HCT116 (cell line): ENCODE measurements at regions not wholly inside any gene's neighbourhood (a gene's known extent, or its start where the extent isn't known, plus 50 kb on each side); places are given as distances from the start of the nearest gene placed in this dataset.

Experiments used
- ATAC-seq: fragments of 200-7000 bp; cut with Tn5 transposase; 2 replicates; pipeline ENCODE4 v1.9.1; 2020; ENCODE audit warnings: mild to moderate bottlenecking, moderate library complexity
- BruUV-seq: library from RNA; stranded (reverse); fragments of 400-500 nt; replicated peaks from 2 replicates; lab custom pipeline; 2021; lab: Mats Ljungman, UMichigan
- CTCF ChIA-PET: fragments of 300-600 bp; sonication (Branson Sonifier 250); formaldehyde crosslinking; loops from one replicate; lab custom pipeline; 2021; ENCODE audit warnings: antibody characterized with exemption; lab: Charles Lee
- POLR2A ChIA-PET: fragments of 300-600, 350-600 bp; sonication (Branson Sonifier 250); formaldehyde crosslinking; loops from one replicate; lab custom pipeline; 2021; ENCODE audit warnings: antibody characterized with exemption; lab: Charles Lee
- RAD21 ChIA-PET, 2 experiments: fragments of 300-600 bp; sonication (Branson Sonifier 250); formaldehyde crosslinking; loops; one replicate each; lab custom pipeline; 2023; ENCODE audit warnings: low total read pairs in 2 of 2; ENCODE audit not compliant: uncharacterized antibody in 2 of 2, unreplicated experiment in 2 of 2, low non-redundant PET in 1 of 2; lab: Charles Lee
- DNase-seq: peaks from one replicate; pipeline ENCODE4 v3.0.0-alpha.2; 2010; ENCODE audit warnings: low read depth, low spot score
- H2AFZ ChIP-seq: fragments of 200-600 bp; shearing (Covaris generic), sonication (generic); 2 replicates; pipeline ENCODE4 v1.6.1; 2017; ENCODE audit warnings: low read depth, mixed run types, mixed read lengths, antibody characterized with exemption, low read length; ENCODE audit not compliant: poor library complexity, severe bottlenecking
- H3K27ac ChIP-seq: 2 replicates; pipeline ENCODE4 v1.5.1; 2012; ENCODE audit warnings: low read depth, low read length
- H3K27me3 ChIP-seq: fragments of 200-600 bp; sonication (generic); 2 replicates; pipeline ENCODE4 v1.6.1; 2016; ENCODE audit warnings: mixed run types, low read length, mixed read lengths; ENCODE audit not compliant: insufficient read depth
- H3K36me3 ChIP-seq, 2 experiments: fragments of 200-500 bp in 1 of 2; fragments of 200-600 bp in 1 of 2; sonication (Bioruptor generic) in 1 of 2; sonication (generic) in 1 of 2; 2 replicates each; pipeline versions ENCODE4 v1.5.1 to v1.6.1; 2014 to 2016; ENCODE audit warnings: low read length in 2 of 2, inconsistent platforms in 1 of 2, mixed read lengths in 1 of 2, mixed run types in 1 of 2; ENCODE audit not compliant: insufficient read depth in 2 of 2, control insufficient read depth in 1 of 2
- H3K4me1 ChIP-seq, 2 experiments: fragments of 200-600 bp in 1 of 2; sonication (generic) in 1 of 2; 2 replicates each; pipeline versions ENCODE4 v1.5.1 to v1.6.1; 2012 to 2017; ENCODE audit warnings: low read length in 2 of 2, inconsistent platforms in 1 of 2, mild to moderate bottlenecking in 1 of 2, mixed read lengths in 1 of 2, mixed run types in 1 of 2, moderate library complexity in 1 of 2; ENCODE audit not compliant: insufficient read depth in 2 of 2, control insufficient read depth in 1 of 2
- H3K4me2 ChIP-seq: fragments of 200-600 bp; sonication (generic); 2 replicates; pipeline ENCODE4 v1.6.1; 2017; ENCODE audit warnings: mixed run types, low read length, mixed read lengths
- H3K4me3 ChIP-seq, 2 experiments: fragments of 200-600 bp in 1 of 2; sonication (generic) in 1 of 2; replicated peaks in 1 of 2; 2 replicates each; pipeline ENCODE4 v1.5.1; 2011 to 2016; ENCODE audit warnings: low read length in 2 of 2, control low read depth in 1 of 2, low read depth in 1 of 2, mild to moderate bottlenecking in 1 of 2, mixed read lengths in 1 of 2, mixed run types in 1 of 2
- H3K79me2 ChIP-seq: fragments of 200-600 bp; sonication (generic); 2 replicates; pipeline ENCODE4 v1.6.1; 2017; ENCODE audit warnings: mild to moderate bottlenecking, mixed run types, low read length, moderate library complexity, mixed read lengths; ENCODE audit not compliant: insufficient read depth
- H3K9ac ChIP-seq: fragments of 200-600 bp; sonication (generic); 2 replicates; pipeline ENCODE4 v1.6.1; 2016; ENCODE audit warnings: low read length, mixed read lengths
- H3K9me2 ChIP-seq: fragments of 200-600 bp; sonication (generic), shearing (Covaris generic); 2 replicates; pipeline ENCODE4 v1.6.1; 2017; ENCODE audit warnings: mixed run types, mild to moderate bottlenecking, moderate library complexity; ENCODE audit not compliant: insufficient read depth
- H3K9me3 ChIP-seq, 2 experiments: fragments of 200-500 bp in 1 of 2; fragments of 200-600 bp in 1 of 2; sonication (Bioruptor generic) in 1 of 2; sonication (generic) in 1 of 2; 2 replicates each; pipeline ENCODE4 v1.6.1; 2014 to 2017; ENCODE audit warnings: low read length in 2 of 2, mixed read lengths in 2 of 2, inconsistent platforms in 1 of 2, low read depth in 1 of 2, mild to moderate bottlenecking in 1 of 2, mixed run types in 1 of 2, moderate library complexity in 1 of 2; ENCODE audit not compliant: control insufficient read depth in 1 of 2, insufficient read depth in 1 of 2
- H4K20me1 ChIP-seq: fragments of 200-600 bp; sonication (generic), shearing (Covaris generic); 2 replicates; pipeline ENCODE4 v1.6.1; 2017; ENCODE audit warnings: mixed run types, mild to moderate bottlenecking, moderate library complexity; ENCODE audit not compliant: insufficient read depth
- CEBPB ChIP-seq: IDR thresholded peaks from 2 replicates; pipeline ENCODE4 v1.6.1; 2012; ENCODE audit warnings: low read depth
- CTCF ChIP-seq, 3 experiments: fragments of 200-600 bp in 1 of 3; sonication (generic) in 1 of 3; IDR thresholded peaks in 2 of 3; conservative IDR thresholded peaks in 1 of 3; 2 replicates each; pipeline ENCODE4 v1.5.1; 2012 to 2017; ENCODE audit warnings: low read depth in 2 of 3, low read length in 2 of 3, antibody characterized with exemption in 1 of 3, borderline replicate concordance in 1 of 3, control low read depth in 1 of 3, mild to moderate bottlenecking in 1 of 3, mixed read lengths in 1 of 3, mixed run types in 1 of 3, moderate library complexity in 1 of 3; ENCODE audit not compliant: insufficient read depth in 1 of 3
- EGR1 ChIP-seq: IDR thresholded peaks from 2 replicates; pipeline ENCODE4 v1.6.1; 2012; ENCODE audit warnings: low read depth
- EZH2 ChIP-seq: fragments of 200-600 bp; sonication (generic); IDR thresholded peaks from 2 replicates; pipeline ENCODE4 v1.6.1; 2017; ENCODE audit warnings: antibody characterized with exemption, mixed run types
- EZH2phosphoT487 ChIP-seq: fragments of 200-600 bp; IDR thresholded peaks from 2 replicates; pipeline ENCODE4 v1.6.1; 2018; ENCODE audit warnings: antibody characterized with exemption, borderline replicate concordance
- SIN3A ChIP-seq: IDR thresholded peaks from 2 replicates; pipeline ENCODE4 v1.6.1; 2012; ENCODE audit warnings: low read depth
- ZBTB33 ChIP-seq: IDR thresholded peaks from 2 replicates; pipeline ENCODE4 v1.6.1; 2011; ENCODE audit warnings: mild to moderate bottlenecking, low read length, moderate library complexity; ENCODE audit not compliant: insufficient replicate concordance; ENCODE audit errors: extremely low read depth
- ZFX ChIP-seq: fragments of 450-650 bp; IDR thresholded peaks from 2 replicates; pipeline ENCODE4 v1.6.1; 2017
- intact Hi-C: fragments of 100-400 bp; cut with micrococcal nuclease; formaldehyde crosslinking; loops from 2 replicates; pipeline ENCODE4 v1.10.0; 2022

- DNase-seq (no peak), ATAC-seq (no peak)
- intact Hi-C loops: no loop called here
- no peak overlapping the region for H3K4me2 ChIP-seq
- H2AFZ ChIP-seq: no peak overlapping the region
- no peaks in the 10 kb centered on the region for H3K36me3 ChIP-seq
- peaks cover 2% of the 10 kb centered on the region in 2 experiments; a peak in 2 of 4 replicates for H3K9me3 ChIP-seq
- H3K27ac ChIP-seq: no peak overlapping the region
- H3K9ac ChIP-seq: no peak overlapping the region
- no peaks in the 10 kb centered on the region for H3K79me2 ChIP-seq
- no peak overlapping the region for H3K4me3 ChIP-seq
- no peaks in the 10 kb centered on the region for H3K9me2 ChIP-seq
- H3K4me1 ChIP-seq: no peaks in the 10 kb centered on the region
- TF ChIP-seq EZH2 (no peak), SIN3A (no peak), ZFX (no peak), ZBTB33 (no peak), CEBPB (no peak), CTCF (IDR thresholded peaks at IDR 0.05 in 2 of 3, conservative IDR thresholded peaks at IDR 0.05 in 1 of 3; ENCODE audit: borderline replicate concordance in 1 of 3, insufficient read depth in 1 of 3, low read depth in 2 of 3, low read length in 2 of 3) (no peak), EGR1 (no peak), EZH2phosphoT487 (no peak)
- no peaks in the 10 kb centered on the region for H3K27me3 ChIP-seq
- ChIA-PET RAD21 (no interaction called here), POLR2A (no interaction called here), CTCF (interaction anchor here (1.0 kb wide), 1 partner anchor 10 kb away, joined by 3 read pairs; no protein-coding TSS in a partner anchor)
- no peaks in the 10 kb centered on the region for H4K20me1 ChIP-seq
- BruUV-seq: no TSS peak
Measured at GRCh38 chr10:4046712-4047354, 261.8 kb upstream of the KLF6 start.
